Fibroblast of mammary gland (primary cell): ENCODE measurements at regions not wholly inside any gene's neighbourhood (a gene's known extent, or its start where the extent isn't known, plus 50 kb on each side); places are given as distances from the start of the nearest gene placed in this dataset.
A peak's percentile ranks its signal among the peaks of the same experiment; 100 is the strongest.

ENCODE experiments used
- DNase-seq: peaks from one replicate; pipeline ENCODE4 v3.0.0-alpha.2; 2010; ENCODE audit warnings: low read depth
- H3K4me3 ChIP-seq: 2 replicates; pipeline ENCODE4 v1.5.1; 2011; ENCODE audit warnings: low read depth, mild to moderate bottlenecking, low read length, moderate library complexity; ENCODE audit not compliant: control insufficient read depth
- TF ChIP-seq, protein P1 (sequence below): conservative IDR thresholded peaks from 2 replicates; pipeline ENCODE4 v1.5.1; 2011; ENCODE audit warnings: low read depth, low read length, inconsistent platforms; ENCODE audit not compliant: control insufficient read depth, insufficient read depth

DNA sequence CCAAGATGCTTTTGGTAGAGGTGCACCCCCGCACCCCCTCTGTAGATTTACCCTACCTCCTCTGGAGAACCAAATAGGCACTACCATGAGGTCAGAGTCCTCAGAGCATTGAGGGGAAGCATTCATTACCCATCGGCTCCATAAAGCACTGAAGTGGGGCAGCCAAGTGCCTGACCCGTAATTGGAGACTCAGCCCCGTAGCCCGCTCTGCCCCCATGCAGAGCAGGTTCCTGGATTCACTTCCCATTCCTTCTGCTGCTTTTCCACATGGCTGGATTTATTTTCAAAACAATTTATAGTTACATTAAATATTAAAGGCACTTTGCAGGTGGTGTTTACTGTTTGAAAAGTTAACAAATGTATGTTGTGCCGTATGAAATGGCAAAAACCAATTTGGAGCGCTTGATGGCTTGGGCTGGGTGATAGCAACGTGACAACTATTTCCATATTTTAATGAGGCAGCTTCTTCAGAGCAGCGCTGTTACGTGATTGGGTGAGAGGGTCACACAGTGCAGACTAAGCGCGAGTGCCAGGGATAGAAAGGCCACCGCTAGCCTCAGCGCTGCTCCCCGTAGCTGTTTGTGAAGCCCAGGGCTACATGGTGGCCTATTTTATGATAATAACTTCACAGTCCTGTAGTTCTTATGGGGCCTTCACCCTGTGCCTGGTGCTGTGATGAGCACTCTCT is 373.8 kb upstream of the PROK2 start:
- DNase-seq = no peak
- TF ChIP-seq, protein P1, sequence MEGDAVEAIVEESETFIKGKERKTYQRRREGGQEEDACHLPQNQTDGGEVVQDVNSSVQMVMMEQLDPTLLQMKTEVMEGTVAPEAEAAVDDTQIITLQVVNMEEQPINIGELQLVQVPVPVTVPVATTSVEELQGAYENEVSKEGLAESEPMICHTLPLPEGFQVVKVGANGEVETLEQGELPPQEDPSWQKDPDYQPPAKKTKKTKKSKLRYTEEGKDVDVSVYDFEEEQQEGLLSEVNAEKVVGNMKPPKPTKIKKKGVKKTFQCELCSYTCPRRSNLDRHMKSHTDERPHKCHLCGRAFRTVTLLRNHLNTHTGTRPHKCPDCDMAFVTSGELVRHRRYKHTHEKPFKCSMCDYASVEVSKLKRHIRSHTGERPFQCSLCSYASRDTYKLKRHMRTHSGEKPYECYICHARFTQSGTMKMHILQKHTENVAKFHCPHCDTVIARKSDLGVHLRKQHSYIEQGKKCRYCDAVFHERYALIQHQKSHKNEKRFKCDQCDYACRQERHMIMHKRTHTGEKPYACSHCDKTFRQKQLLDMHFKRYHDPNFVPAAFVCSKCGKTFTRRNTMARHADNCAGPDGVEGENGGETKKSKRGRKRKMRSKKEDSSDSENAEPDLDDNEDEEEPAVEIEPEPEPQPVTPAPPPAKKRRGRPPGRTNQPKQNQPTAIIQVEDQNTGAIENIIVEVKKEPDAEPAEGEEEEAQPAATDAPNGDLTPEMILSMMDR = no peak

GRCh38 chr3:72157748-72158638 is 373.0 kb upstream of the PROK2 start:
- DNase-seq = no peak
- H3K4me3 ChIP-seq = no peak overlapping the region
- TF ChIP-seq, protein P1 = no peak

More for the DNA sequence above, 373.8 kb upstream of the PROK2 start:
- no peak overlapping the region for H3K4me3 ChIP-seq

GRCh38 chr3:72155391-72156064 is 370.6 kb upstream of the PROK2 start:
- TF ChIP-seq, protein P1 = no peak
- H3K4me3 ChIP-seq = no peak overlapping the region
- DNase-seq = peak; percentile 100

DNA sequence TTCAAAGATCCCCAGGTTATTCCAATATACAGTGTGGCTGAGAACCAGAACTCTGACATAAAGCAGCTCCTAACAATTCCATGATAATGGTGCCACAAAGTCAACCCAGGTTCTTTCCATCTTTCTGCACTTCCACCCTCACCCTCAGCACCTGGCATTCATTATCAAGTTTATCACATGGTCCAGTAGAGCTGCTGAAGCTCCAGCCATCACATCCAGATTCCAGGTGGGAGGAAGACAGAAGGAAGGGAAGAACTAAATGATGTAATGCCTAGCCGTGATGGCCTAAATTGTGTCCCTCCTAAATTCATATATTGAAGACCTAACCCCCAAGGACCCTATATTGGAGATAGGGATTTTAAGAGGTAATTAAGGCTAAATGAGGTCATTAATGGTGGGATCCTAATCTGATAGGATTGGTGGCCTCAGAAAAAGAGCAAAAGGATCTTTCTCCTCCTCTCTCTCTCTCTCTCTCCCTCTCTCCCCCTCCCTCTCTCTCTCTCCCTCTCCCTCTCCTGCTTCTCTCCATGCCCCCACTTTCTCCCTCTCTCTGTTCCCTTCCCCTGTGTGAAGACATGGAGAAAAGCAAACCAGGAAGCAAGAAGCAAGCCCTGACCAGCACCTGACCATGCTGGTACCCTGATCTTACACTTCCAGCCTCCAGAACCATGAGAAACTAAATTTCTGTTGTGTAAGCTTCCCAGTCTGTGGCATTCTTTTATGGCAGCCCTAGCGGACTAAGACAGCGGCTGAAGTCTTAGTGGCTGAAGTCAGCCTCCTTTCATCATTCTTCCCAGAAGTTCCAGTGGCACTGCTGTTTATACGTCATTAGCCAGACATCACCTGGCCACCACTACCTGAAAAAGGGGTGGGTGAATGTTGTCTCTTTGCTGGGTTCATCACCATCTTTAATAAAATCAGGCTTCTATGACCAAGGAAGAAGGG is 369.7 kb upstream of the PROK2 start:
- DNase-seq = peak; percentile 70
- H3K4me3 ChIP-seq = no peak overlapping the region
- TF ChIP-seq, protein P1 = no peak

DNA sequence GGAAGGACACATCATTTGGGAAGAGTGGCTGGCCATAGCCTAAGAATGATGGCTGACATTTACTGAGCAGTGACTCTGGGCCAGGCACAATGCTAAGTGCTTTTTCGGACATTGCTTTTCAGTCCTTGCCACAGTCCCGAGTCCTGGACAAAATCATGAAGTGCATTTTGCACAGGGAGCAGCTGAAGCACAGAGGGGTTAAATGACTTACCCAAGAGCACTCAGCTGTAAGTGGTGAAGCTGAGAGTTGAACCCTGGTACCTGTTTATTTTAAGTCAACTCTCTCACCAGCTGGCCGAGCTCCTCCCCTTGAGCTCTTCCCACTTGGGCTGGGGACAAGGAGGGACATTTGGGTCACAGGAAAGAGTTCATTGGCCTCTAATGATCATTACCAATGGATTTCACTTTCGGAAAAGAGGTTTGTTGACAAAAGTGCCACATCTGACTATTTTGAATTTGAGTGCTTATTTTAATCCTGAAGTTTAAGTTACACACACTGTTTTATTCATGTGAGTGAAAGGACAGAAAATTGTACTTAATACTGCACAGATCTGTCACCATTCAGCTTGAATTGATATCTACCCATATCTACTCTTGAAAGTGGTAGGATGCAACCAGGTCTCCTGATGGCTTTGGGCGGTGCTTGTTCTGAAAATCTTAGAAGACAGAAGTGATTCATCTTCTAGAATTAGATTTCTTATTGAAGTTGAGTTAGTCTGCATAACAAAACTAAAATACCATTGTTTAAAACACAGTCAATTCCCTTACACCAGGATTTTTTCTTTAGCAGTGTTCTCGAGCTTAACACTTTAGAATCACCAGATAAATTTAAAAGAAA is 368.7 kb upstream of the PROK2 start:
- H3K4me3 ChIP-seq = no peak overlapping the region
- TF ChIP-seq, protein P1 = no peak
- peak; percentile 61 for DNase-seq
